Fibroblast of skin of left biceps (primary cell): ENCODE measurements at regions not wholly inside any gene's neighbourhood (a gene's known extent, or its start where the extent isn't known, plus 50 kb on each side); places are given as distances from the start of the nearest gene placed in this dataset.
A peak's percentile ranks its signal among the peaks of the same experiment; 100 is the strongest.

Source experiments
- DNase-seq, 2 experiments: peaks; one replicate each; pipeline ENCODE4 v3.0.0-alpha.2; 2013; ENCODE audit warnings: low read depth in 2 of 2

DNA sequence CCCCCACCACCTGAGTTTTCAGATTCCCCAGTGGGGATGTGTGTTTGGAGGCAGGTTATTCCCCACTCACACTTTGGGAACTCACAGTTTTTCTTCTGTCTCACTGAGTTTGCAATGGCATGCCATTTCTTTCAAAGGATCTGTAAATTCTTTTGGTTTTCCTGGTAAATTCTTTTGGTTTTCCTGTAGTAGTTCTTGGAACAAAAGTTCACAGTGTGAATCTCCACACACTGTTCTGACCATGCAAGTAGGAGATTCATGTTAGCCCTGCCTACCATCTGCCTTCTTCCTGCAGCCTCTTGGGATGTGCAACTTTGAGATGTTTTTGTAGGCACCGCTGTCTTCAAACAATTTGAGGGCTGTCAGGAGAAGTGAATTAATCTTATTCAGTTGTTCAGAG lies 165.6 kb upstream of the OGFRL1 start:
- no peak for DNase-seq

DNA sequence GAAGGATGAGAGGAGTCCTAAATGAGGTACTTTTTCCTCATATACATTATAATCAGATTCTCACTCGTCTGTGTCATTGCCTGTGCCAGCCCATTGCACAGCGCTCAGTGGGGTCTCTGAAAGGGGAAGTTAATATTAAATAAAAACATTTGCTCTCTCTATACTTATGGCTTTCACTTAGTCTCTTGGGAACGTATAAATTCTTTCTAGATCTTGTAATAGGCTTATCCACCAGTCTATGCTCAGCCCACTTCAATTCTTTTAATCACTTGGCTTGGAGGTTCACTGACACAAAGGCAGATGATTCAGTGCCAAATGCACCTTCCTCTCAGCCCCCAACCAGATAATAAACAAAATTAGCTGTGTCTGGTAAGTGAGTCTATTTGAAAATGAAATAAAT lies 164.3 kb upstream of the OGFRL1 start:
- no peak for DNase-seq

DNA sequence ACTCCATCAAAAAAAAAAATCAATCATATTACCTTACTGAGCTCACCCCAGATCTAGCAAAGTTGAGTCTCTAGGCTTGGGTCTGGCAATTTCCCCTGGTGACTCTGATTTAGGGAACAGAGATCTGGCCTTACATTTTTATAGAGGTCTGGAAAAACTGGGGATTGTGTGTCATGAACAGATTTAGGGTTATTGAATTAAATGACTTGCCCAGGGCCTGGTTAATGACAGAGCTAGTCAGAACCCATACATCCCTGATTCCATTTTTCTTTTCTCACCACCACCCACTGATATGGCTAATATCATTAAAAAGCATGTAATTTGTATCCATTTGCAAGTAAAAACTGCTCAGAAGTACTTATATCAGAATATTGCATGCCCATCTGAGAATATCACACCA lies 163.4 kb upstream of the OGFRL1 start:
- no peak for DNase-seq

DNA sequence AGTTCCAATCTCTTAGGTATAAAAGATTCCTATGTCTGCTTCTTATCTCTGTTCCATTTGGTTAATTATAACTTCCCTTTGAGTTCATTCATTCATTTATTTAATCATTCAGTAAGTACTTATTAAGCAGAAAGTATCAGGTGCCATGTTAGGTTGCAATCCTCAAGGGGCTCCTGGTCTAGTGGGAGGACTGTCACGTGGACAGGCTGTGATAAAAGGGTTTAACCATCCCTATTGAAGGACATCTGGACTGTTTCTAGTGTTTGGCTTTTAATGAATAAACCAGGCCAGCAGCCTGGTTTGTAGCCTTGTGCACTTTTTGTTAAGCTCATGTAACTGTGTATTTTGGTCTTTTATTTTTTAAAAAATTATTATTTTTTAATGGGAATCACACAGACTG lies 162.1 kb upstream of the OGFRL1 start:
- DNase-seq = no peak

DNA sequence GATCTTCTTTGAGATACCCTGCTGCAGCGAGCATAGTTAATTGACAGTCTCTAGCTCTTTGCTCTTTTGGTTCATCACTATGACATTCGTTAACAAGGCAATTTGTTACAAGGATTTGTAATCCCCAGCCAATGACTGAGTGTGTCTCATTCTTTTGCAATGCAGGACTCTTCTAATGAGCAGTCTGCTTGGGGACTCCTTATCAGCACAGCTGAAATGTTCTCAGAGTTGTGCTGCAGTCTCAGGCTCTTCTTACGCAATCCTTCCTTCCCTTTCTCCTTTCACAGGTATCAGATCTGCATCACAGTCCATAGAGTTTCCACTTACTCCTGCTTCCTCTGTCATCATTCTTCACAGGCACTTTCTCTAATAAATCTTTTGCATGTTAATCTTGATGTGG lies 161.2 kb upstream of the OGFRL1 start:
- DNase-seq = no peak

DNA sequence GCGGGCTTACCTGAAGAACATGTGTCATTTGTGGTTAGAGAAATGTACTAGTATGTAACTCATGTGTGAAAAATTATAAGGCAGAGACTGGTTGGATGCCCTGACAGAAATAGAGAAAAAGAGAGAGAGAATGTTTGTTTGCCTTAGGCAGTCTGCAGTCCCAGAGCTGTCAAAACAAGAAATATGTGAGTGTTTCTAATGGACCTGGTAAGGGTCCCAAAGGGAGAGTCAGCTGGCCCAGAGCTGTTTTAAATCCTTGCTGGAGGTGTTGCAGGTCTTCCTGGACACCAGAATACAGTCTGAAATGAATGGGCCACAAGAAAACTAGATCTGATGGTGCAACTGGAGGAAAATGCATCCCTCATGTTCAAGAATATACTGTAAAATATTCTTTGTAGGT lies 158.3 kb upstream of the OGFRL1 start:
- DNase-seq = no peak

DNA sequence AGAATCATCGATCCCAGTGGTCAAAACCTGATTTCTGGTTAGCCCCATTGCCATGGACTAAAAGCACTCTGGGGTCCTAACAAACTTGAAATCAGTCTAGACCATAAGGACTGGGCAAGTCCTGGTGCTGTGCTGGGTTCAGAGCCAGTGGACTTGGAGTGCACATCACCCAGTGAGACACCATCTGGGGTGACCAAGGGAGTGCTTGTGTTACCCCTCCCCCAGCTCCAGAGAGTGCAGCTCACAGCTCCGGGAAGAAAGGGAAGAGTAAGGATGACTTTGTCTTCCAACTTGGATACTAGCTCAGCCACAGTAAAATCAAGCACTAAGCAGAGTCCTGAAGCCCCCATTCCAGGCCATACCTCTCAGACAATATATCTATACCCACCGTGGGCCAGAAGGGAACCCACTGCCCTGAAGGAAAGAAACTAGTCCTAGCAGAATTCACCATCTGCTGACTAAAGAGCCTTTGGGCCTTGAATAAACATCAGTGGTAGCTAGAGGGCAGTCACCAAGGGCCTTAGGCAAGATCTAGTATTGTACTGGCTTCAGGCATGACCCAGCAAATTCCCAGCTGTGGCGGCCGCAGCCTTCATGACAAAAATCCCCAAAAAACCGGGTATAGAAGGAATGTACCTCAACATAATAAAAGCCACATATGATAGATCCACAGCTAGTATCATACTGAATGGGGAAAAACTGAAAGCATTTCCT lies 153.5 kb upstream of the OGFRL1 start:
- no peak for DNase-seq

DNA sequence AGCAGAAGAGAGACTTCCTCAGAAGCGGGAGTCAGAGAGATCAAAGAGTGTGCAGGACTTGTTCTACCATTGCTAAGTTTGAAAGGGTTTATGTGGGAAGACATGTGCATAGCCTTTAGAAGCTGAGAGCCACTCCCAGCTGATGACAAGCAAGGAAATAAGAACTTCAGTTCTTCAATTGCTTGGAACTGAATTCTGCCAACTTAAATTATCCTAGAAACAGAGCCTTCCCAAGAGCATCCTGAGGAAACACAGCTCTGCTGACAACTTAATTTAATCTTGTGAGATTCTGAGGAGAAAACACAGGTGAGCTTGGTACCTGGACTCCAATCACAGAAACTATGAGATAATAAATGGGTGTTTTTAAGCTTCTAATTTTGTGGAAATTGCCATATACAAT lies 150.6 kb upstream of the OGFRL1 start:
- DNase-seq = no peak

DNA sequence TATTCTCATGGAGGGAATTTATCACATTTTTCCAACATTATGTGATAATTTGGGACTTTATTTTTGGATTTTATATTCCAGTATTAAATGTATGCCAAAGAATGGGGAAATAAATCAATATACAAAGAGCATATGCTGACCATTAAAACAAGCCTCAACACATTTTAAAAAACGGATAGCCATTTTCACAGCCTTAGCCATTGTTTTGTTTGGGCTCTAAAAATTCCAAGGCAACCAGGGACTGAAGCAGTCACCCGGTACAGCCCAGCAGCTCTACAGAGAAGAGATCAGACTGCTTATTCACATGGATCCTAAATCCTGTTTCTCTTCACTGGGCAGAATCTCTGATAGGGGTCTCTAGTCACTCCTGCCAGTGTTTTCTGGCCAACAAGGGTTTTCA lies 150.2 kb upstream of the OGFRL1 start:
- DNase-seq = no peak

DNA sequence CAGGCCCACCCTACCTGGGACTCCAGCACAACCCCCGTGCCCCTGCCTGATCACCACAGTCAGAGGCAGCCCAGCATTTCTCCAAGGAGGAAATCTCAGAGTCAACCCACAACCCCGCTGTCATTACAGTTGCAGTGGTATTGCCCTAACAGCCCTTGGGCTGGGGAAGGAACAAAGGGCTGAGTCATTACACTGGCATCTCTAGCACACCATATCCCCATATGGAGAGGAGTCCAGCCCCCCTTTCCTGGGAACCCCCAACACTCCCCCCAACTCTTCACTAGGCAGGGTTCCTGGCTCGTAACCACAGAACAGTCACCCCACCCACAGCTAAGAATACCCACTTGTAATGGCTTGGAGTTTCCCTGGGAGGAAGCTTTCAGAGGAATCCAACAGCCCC lies 149.4 kb upstream of the OGFRL1 start:
- DNase-seq = no peak

DNA sequence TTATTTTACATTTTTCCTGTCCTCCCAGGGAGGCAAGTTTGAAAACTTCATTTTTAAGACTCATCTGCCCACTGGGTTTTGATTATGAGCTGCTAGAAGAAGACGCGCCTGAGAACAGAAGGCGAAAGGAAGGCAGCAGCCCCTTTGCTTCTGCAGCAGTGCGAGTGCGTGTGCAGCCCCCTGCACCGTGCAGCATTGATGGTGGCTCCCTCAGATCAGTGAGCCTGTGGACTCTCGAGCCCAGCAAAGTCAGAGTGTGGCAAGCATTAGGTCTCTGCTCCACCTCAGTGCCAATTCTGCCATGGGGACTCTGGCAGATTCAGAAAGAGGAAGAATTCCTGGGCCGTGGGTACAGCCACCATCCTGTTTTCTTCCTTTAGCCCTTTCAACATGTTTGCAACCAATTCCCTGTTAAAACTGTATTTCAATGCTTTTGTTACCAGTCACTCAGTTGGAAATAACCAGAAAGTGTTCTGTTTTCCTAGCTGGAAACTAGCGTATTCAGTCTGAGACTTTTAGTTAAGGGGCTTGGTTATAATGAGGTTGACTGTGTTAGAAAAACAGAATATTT lies 134.8 kb upstream of the OGFRL1 start:
- DNase-seq = no peak

DNA sequence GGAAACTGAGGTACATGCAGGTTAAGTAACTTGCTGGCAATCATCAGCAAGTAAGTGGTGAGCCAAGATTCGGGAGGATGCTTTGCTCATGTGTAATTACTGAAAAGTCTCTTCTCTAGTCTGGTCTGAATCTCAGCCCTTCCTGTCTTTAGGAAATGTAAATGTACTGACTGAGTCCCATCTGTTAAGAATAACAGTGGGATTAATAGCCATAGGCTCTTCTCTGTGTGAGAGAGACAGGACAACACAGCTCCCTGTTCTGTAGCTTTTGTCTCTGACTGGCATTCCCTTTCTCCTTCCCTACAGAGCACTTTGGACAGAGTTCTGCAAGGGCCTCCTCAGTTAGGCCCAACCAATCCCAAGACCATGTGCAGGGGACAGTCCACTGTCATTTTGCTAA lies 131.3 kb upstream of the OGFRL1 start:
- no peak for DNase-seq

DNA sequence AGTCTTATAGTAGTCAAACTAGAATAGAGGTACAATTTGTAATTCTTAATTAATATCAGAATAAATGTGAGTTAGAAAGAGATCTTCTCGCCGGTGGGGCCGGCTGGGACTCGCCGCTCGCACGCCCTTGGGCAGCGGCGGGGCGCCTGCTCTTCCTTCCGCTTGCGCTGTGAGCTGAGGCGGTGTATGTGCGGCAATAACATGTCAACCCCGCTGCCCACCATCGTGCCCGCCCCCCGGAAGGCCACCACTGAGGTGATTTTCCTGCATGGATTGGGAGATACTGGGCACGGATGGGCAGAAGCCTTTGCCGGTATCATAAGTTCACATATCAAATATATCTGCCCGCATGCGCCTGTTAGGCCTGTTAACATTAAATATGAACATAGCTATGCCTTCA lies 123.7 kb upstream of the OGFRL1 start:
- no peak for DNase-seq

DNA sequence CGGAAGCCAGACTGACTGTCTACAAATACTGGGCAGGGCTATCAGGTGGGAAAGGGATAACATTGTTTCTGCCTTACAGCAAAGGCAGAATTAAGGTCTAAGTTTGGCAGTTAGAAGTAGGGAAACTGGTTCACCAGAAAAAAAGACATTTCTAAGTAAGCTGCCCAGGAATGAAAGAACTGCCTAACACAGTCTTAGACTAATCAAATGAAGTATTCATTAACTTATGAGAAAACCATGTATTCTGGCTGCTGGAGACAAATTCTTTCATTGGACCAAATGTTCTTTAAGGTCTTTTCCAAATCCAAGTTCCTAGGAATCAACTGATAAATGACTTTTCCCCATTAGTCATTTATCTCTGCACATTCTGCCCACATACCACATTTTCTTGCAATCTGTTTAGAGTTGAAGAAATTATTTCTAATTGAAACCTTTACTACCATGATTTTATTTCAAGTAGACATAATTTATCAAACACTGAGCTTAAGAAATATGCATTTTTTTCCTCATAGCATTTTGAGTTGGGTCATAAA lies 120.3 kb upstream of the OGFRL1 start:
- no peak for DNase-seq

DNA sequence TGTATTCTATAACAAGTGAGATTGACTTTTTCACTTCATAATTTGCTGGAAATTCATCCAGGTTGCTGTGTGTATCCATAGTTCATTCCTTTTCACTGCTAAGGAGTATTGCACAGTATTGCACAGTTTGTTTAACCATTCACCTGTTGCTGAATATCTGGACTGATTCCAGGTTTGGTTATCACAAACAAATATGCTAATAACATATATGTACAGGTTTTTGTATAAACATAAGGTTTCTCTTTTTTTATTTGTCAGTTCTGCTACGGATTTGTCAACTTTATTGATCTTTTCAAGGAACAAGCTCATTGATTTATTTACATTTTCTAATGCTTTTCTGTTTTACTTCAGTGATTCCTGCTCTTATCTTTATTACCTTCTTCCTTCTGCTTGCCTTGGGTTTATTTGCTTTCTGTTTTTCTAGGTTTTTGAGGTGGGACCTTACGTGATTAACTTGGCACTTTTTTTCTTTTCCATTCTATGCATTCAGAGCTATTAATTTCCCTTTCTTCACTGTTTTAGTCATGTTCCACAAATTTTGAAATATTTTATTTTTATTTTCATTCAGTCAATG lies 117.0 kb upstream of the OGFRL1 start:
- no peak for DNase-seq

DNA sequence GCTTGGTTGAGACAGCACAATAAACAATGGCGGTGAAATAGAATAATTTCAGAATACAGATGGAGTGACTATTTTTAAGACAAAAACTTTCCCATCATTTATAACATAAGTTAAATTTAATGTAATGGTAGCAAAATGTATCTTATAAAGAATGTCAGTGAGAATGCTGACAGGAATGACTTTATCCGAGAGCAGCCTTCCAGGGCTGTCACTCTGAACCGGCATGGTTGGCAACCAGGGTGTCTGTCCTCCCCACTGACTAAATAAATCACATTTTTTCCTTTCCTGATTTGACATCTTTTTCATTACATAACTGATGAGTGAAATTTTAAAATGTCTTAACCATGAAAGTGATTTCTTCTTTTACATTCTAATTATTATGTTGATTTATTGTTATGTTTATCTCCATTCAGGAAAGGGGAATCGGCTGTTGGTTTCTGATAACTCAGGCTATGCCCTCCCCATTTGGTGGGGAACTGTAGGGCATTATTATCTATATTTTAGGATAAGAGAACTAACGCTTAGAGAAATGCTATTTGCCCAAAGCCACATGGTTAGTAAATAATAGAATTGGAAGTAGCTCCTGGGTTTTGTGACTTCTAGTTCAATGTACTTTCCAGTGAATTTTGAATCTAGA lies 109.2 kb upstream of the OGFRL1 start:
- DNase-seq = no peak

DNA sequence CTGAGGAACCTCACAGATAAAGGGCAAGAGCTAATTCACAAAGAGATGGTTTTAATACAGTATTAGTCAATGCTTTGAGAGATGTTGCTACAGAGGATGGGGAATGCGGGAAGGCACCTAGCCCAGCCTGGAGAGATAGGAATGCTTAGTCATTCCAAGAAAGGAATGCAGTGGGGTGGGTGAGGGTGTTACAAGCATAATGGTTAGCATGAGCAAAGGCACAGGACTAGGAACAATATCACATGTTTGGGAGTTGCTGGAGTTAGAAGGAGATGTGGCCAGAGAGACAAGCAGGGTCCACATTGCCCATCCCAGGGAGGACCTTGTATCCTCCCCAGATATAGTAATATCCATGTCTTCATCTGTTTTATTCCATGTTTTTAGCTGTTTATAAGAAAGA lies 107.0 kb upstream of the OGFRL1 start:
- DNase-seq = peak; percentile 51 to 59

DNA sequence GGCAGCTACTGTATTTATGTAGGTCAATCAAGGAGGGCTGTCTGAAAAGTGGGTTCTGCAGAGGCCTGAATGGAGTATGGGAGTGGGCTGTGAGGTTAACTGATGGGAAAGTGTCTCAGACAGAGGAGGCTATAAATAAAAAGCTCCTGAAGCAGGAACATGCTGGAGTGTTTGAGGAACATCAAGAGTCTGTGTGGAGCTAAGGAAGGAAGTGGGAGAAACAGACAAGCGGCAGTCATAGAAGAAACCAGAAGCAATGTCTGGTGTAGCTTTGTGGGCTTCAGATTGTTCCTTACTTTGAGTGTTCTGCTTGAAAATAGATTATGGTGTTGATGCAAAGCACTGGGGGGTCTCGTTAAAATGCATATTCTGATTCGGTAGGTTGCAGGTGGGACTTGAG lies 101.5 kb upstream of the OGFRL1 start:
- no peak for DNase-seq

DNA sequence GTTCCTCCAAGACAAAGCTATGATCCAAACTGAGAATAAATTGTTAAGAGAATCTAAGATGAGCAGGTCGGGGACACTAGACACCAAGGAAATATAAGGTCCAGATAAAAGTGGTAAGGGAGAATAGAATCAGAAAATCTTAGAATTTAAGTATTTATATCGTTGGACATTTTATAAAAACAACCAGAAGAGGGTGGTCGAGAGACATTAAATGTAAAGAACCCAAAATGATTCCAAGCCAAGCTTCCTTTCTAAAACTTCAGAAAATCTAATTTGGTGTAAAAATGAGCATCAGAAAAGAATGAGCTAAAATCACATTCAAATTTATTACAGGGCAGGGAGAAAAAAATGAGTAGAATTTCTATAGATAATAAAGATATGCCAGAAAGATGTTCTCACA lies 97.8 kb upstream of the OGFRL1 start:
- DNase-seq = no peak

DNA sequence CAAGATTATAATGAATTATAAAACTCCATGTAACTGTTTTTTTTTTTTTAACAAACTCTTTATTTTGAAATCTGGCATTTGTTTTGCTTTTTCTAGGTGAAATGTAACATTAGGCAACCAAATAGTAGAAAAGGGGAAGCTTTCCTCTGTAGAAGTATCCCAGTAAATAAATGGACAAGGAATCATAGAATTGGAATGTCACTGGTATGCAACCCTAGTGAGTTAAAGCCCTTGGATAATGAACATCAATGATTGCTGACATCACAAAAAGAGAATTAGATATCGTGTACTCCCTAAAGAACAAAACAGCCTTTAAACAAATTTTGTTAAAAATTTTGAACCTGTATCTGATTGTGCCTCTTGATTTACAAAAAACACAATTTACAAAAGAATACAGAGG lies 93.9 kb upstream of the OGFRL1 start:
- peak; percentile 34 to 45 for DNase-seq

DNA sequence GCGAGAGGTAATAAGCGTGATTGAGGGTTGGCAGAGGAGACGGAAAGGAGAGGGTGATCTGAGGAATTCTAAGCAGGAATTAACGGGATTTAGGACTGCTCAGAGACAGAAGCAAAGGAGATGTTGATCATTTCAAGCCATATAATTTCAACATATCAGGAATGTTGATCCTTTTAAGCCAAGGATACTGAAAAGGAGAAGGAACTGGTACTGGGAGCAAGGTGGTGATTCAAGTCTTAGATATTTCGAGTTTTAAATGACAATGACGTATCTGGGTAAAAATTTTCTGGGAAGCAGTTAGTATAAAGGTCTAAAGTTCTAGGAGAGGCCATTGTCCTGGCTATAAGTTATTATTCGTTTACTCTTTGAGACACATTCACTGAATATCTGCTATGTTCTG lies 91.3 kb upstream of the OGFRL1 start:
- no peak for DNase-seq

DNA sequence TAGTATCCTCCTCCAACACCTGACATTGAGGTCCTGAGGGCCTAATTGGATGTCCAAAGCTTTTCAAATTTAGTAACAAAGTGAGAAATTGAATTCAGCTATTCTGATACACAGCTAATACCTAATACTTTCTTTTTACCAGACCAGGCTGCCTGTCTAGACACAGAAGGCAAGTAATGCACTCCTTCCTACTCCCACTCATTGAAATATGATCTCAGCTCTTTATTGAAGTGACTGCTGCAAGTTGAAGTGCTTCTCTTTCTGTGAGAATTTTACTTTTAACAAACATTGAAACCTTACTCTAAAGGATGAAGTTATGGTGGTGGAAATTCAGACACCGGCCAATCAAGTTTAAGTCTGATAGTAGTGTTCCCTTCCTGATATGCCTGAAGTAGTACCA lies 90.8 kb upstream of the OGFRL1 start:
- DNase-seq = no peak

DNA sequence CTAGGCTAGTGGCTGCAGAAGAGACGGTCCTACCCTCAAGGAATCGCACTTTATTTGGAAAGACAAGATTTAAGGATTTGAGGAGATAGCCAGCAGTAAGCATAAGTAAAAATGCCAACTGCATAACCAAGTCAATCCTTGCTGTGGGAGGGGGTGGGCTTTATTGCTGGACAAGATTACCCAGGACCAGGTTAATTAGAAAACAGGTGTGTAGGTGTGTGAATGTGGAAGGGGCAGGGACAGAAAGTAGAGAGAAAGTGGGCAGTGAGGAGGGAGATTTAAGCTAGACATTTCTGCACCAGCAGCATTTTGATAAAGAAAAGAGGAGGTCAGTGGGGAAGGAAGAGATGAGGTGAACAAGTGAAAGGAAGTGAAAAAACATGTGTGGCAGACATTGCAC lies 89.7 kb upstream of the OGFRL1 start:
- DNase-seq = no peak
